HL-60 (cell line): ENCODE measurements at regions not wholly inside any gene's neighbourhood (a gene's known extent, or its start where the extent isn't known, plus 50 kb on each side); places are given as distances from the start of the nearest gene placed in this dataset.

ENCODE experiments used
- DNase-seq, 2 experiments: peaks; one replicate each; pipeline ENCODE4 v3.0.0-alpha.2; 2010 to 2020; ENCODE audit warnings: low read depth in 1 of 2, low spot score in 1 of 2
- H3K27ac ChIP-seq: fragments of 250-450 bp; sonication (Bioruptor Pico); replicated peaks from 2 replicates; pipeline ENCODE4 v1.5.1; 2020; ENCODE audit warnings: mild to moderate bottlenecking, moderate library complexity
- H3K27me3 ChIP-seq: fragments of 250-450 bp; sonication (Bioruptor Pico); 2 replicates; pipeline ENCODE4 v1.5.1; 2021; ENCODE audit warnings: mild to moderate bottlenecking, moderate library complexity; ENCODE audit not compliant: insufficient read depth, poor library complexity, severe bottlenecking
- H3K4me3 ChIP-seq: replicated peaks from 2 replicates; pipeline ENCODE4 v1.5.1; 2011; ENCODE audit warnings: mild to moderate bottlenecking, control low read depth, low read length; ENCODE audit not compliant: insufficient read depth
- GABPA ChIP-seq: IDR thresholded peaks from 2 replicates; pipeline ENCODE4 v1.6.1; 2012; ENCODE audit warnings: low read depth
- POLR2AphosphoS5 ChIP-seq: IDR thresholded peaks from 2 replicates; pipeline ENCODE4 v1.6.1; 2012; ENCODE audit warnings: low read depth
- SPI1 ChIP-seq: IDR thresholded peaks from 2 replicates; pipeline ENCODE4 v1.6.1; 2012; ENCODE audit warnings: low read depth, mild to moderate bottlenecking, borderline replicate concordance
- TF ChIP-seq, protein P1 (sequence below): IDR thresholded peaks from one replicate; pipeline ENCODE4 v1.5.1; 2011; ENCODE audit warnings: low read length, control low read depth, inconsistent platforms; ENCODE audit not compliant: insufficient read depth
- TF ChIP-seq, protein P2 (sequence below): IDR thresholded peaks from 2 replicates; pipeline ENCODE4 v1.6.1; 2012; ENCODE audit warnings: low read depth; ENCODE audit not compliant: insufficient replicate concordance

DNA sequence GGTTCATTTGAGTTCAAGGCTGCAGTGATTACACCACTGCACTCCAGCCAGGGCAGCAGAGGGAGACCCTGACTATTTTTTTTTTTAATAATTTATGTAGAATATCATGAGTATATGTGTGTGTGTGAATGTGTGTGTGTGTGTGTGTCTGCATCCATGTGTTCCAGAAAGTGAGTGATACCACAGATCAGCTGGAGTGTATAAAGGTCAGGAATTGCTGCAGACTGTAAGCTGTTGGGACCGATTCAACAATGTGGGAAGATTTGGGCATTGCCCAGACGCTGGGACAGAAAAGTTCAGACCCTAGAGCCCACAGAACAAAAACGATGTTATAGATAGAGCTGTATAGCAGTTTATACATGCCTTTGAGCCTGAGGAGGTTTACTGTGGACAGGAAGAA lies 435.6 kb downstream of the CCSER2 start:
- DNase-seq, result no peak
- TF ChIP-seq, protein P1, sequence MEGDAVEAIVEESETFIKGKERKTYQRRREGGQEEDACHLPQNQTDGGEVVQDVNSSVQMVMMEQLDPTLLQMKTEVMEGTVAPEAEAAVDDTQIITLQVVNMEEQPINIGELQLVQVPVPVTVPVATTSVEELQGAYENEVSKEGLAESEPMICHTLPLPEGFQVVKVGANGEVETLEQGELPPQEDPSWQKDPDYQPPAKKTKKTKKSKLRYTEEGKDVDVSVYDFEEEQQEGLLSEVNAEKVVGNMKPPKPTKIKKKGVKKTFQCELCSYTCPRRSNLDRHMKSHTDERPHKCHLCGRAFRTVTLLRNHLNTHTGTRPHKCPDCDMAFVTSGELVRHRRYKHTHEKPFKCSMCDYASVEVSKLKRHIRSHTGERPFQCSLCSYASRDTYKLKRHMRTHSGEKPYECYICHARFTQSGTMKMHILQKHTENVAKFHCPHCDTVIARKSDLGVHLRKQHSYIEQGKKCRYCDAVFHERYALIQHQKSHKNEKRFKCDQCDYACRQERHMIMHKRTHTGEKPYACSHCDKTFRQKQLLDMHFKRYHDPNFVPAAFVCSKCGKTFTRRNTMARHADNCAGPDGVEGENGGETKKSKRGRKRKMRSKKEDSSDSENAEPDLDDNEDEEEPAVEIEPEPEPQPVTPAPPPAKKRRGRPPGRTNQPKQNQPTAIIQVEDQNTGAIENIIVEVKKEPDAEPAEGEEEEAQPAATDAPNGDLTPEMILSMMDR, result no peak
- H3K27me3 ChIP-seq, result no peaks in the 10 kb centered on the region
- no peak overlapping the region for H3K27ac ChIP-seq
- H3K4me3 ChIP-seq, result no peak overlapping the region

DNA sequence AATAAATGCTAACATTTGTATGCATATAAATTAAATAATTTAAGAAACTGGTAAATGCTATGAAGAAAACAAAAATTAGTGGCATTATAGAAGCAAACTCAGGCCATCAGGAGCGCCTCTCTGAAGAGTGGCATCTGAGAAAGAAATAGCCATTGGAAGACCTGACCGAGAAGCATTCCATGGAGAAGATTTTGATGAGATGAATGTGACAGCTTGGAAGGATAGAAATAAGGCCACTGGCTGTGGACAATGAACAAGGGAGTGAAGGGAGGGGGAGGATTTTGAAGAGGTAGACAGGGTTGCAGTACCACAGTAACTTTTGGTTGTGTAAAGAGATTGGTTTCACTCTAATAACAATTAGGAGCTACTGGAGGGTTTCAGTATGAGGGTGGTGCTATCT lies 436.7 kb downstream of the CCSER2 start:
- Histone ChIP-seq H3K4me3 (no peak overlapping the region), H3K27ac (no peak overlapping the region), H3K27me3 (no peaks in the 10 kb centered on the region)
- no peak for DNase-seq
- TF ChIP-seq POLR2AphosphoS5, result no peak
- TF ChIP-seq SPI1, result no peak
- TF ChIP-seq, protein P2, sequence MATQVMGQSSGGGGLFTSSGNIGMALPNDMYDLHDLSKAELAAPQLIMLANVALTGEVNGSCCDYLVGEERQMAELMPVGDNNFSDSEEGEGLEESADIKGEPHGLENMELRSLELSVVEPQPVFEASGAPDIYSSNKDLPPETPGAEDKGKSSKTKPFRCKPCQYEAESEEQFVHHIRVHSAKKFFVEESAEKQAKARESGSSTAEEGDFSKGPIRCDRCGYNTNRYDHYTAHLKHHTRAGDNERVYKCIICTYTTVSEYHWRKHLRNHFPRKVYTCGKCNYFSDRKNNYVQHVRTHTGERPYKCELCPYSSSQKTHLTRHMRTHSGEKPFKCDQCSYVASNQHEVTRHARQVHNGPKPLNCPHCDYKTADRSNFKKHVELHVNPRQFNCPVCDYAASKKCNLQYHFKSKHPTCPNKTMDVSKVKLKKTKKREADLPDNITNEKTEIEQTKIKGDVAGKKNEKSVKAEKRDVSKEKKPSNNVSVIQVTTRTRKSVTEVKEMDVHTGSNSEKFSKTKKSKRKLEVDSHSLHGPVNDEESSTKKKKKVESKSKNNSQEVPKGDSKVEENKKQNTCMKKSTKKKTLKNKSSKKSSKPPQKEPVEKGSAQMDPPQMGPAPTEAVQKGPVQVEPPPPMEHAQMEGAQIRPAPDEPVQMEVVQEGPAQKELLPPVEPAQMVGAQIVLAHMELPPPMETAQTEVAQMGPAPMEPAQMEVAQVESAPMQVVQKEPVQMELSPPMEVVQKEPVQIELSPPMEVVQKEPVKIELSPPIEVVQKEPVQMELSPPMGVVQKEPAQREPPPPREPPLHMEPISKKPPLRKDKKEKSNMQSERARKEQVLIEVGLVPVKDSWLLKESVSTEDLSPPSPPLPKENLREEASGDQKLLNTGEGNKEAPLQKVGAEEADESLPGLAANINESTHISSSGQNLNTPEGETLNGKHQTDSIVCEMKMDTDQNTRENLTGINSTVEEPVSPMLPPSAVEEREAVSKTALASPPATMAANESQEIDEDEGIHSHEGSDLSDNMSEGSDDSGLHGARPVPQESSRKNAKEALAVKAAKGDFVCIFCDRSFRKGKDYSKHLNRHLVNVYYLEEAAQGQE, result no peak
- TF ChIP-seq, protein P1, result no peak
- TF ChIP-seq GABPA, result no peak

DNA sequence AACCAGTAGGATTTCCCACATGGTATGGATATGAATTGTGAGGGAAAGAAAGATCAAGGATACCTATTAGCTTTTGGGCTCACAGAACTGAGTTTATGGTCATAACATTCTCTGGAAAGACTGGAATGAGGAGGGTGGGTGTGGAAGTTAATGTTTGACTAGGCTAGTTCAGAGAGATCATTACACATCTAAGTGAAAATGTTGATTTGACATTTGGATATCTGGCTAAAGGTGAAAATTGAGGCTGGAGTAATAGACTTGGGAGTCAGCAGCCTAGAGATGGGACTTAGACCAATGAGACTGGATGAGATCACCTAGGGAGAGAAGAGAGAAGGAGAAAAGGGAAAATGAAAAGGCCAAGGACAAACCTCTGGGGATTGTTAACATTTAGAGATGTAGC lies 437.3 kb downstream of the CCSER2 start:
- no peak overlapping the region for H3K4me3 ChIP-seq
- TF ChIP-seq SPI1 (no peak), POLR2AphosphoS5 (no peak), GABPA (no peak)
- TF ChIP-seq, protein P2, result no peak
- TF ChIP-seq, protein P1, result no peak
- no peak for DNase-seq

DNA sequence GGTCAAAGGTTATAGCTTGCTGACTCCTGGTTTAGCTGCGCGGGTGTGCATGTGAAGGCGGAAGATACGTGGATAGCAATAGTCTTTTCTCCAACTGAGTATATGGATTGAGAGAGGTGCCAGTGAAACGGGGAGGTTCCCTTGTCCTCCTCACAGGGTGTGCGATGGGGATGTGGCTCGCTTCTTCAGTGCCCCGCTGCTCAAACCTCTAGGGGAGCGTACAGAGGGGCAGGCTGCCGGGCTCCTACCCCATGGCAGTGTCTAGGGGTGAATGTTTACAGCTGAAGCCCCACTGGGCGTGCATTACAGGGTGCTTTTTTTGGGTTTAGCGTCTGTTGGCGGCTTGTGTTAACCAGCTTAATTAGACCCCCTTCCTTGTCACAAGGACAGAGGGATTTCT lies 438.5 kb downstream of the CCSER2 start:
- no peak overlapping the region for H3K4me3 ChIP-seq
- DNase-seq, result no peak
- H3K27ac ChIP-seq, result no peak overlapping the region
- no peaks in the 10 kb centered on the region for H3K27me3 ChIP-seq
- TF ChIP-seq, protein P2, result no peak
- no peak for TF ChIP-seq GABPA
- TF ChIP-seq SPI1, result no peak
- TF ChIP-seq POLR2AphosphoS5, result no peak
- TF ChIP-seq, protein P1, result no peak

More for the DNA sequence above, 437.3 kb downstream of the CCSER2 start:
- Histone ChIP-seq H3K27me3 (no peaks in the 10 kb centered on the region), H3K27ac (no peak overlapping the region)
